ENCODE measurements at regions not wholly inside any gene's neighbourhood (a gene's known extent, or its start where the extent isn't known, plus 50 kb on each side); places are given as distances from the start of the nearest gene placed in this dataset.

- H2BK20ac ChIP-seq (ENCODE audit: low read length): no peak overlapping the region
- H3K14ac ChIP-seq (ENCODE audit: insufficient read length): no peak overlapping the region
- H2AK5ac ChIP-seq (ENCODE audit: low read depth, low read length): no peak overlapping the region
- no peaks in the 10 kb centered on the region for H3K27me3 ChIP-seq (replicated peaks in 1 of 4; ENCODE audit: control insufficient read depth in 3 of 4, extremely low read depth in 1 of 4, insufficient read depth in 3 of 4, low read length in 3 of 4)
- no peak overlapping the region for H3K4ac ChIP-seq (replicated peaks; ENCODE audit: insufficient read length, low read depth, low read length)
- H4K91ac ChIP-seq (replicated peaks; ENCODE audit: insufficient read length, low read length): no peak overlapping the region
- no peak overlapping the region for H3K4me3 ChIP-seq (ENCODE audit: extremely low read depth in 1 of 4, insufficient read depth in 2 of 4, low read depth in 3 of 4, low read length in 4 of 4)
- no peak overlapping the region for H2BK15ac ChIP-seq (ENCODE audit: low read length)
- H4K20me1 ChIP-seq (replicated peaks in 1 of 2; ENCODE audit: control insufficient read depth in 1 of 2, insufficient read depth in 2 of 2, low read length in 2 of 2): no peaks in the 10 kb centered on the region
- no peak overlapping the region for H2AFZ ChIP-seq (ENCODE audit: low read length)
- H4K8ac ChIP-seq (ENCODE audit: extremely low read depth, insufficient read depth, low read length): no peak overlapping the region
- H3K4me1 ChIP-seq (replicated peaks in 1 of 4; ENCODE audit: control insufficient read depth in 3 of 4, insufficient read depth in 4 of 4, low read length in 3 of 4): peaks cover 0 to 3% (median 1%) of the 10 kb centered on the region in 4 experiments; a peak in 3 of 7 replicates
- FAIRE-seq: no peak
- H3K56ac ChIP-seq (replicated peaks; ENCODE audit: insufficient read length, low read depth, low read length): no peak overlapping the region
- H3K9me3 ChIP-seq (ENCODE audit: insufficient read depth in 2 of 2, low read depth in 1 of 2, low read length in 1 of 2): no peaks in the 10 kb centered on the region
- H4K5ac ChIP-seq (ENCODE audit: insufficient read length, low read depth, low read length): no peak overlapping the region
- no peak overlapping the region for H2BK12ac ChIP-seq (ENCODE audit: low read depth, low read length)
- no peak overlapping the region for H2BK5ac ChIP-seq (ENCODE audit: low read depth, low read length)
- no peaks in the 10 kb centered on the region for H3K36me3 ChIP-seq (ENCODE audit: control insufficient read depth in 2 of 4, insufficient read depth in 4 of 4, low read length in 3 of 4)
- no peak overlapping the region for H3K18ac ChIP-seq (ENCODE audit: extremely low read depth, low read length)
- no peaks in the 10 kb centered on the region for H3K79me1 ChIP-seq (ENCODE audit: low read depth, low read length)
- H3K79me2 ChIP-seq (ENCODE audit: control insufficient read depth in 1 of 2, insufficient read depth in 2 of 2, low read length in 2 of 2): no peaks in the 10 kb centered on the region
- H3K9ac ChIP-seq (replicated peaks in 1 of 4; ENCODE audit: extremely low read depth in 1 of 4, low read depth in 3 of 4, low read length in 3 of 4): no peak overlapping the region
- H3K27ac ChIP-seq (ENCODE audit: low read depth, low read length): no peak overlapping the region
- no peak overlapping the region for H3K23ac ChIP-seq (ENCODE audit: insufficient read length)
- CTCF ChIA-PET (ENCODE audit: partially characterized antibody): no interaction called here
- no peak overlapping the region for H2BK120ac ChIP-seq (replicated peaks; ENCODE audit: low read depth, low read length)
- no peak overlapping the region for H3K4me2 ChIP-seq (ENCODE audit: insufficient read depth in 1 of 2, low read depth in 2 of 2, low read length in 2 of 2)
- no peaks in the 10 kb centered on the region for H3K23me2 ChIP-seq (ENCODE audit: low read depth, low read length)
- 84% methylated on average over 9 of the region's 9 CpGs; no CpG with 5 or more reads in 1 of the 2 experiments for WGBS, 2 experiments (ENCODE audit: extremely low coverage in 1 of 2, insufficient coverage in 1 of 2, insufficient read length in 1 of 2, insufficient replicate concordance in 2 of 2, low coverage in 1 of 2, low lambda C conversion rate in 2 of 2, missing lambda C conversion rate in 1 of 2)
- POLR2A ChIA-PET (ENCODE audit: partially characterized antibody): no interaction called here
- DNase-seq (ENCODE audit: low read depth in 1 of 2, low spot score in 2 of 2): peak in 1 of 2 experiments; percentile 40
- no peak for TF ChIP-seq SIRT6 (IDR thresholded peaks at IDR 0.05; ENCODE audit: low read length)
- TF ChIP-seq HDAC6 (IDR thresholded peaks at IDR 0.05; ENCODE audit: low read depth, low read length): no peak
- TF ChIP-seq KDM4A (IDR thresholded peaks at IDR 0.05; ENCODE audit: low read depth, low read length, severe bottlenecking): no peak
- no peak for TF ChIP-seq EP300 (IDR thresholded peaks at IDR 0.05; ENCODE audit: borderline replicate concordance in 1 of 2, low read depth in 2 of 2, low read length in 2 of 2)
- no peak for TF ChIP-seq TBP (IDR thresholded peaks at IDR 0.05; ENCODE audit: low read depth, low read length)
- no peak for TF ChIP-seq RFX5 (IDR thresholded peaks at IDR 0.05; ENCODE audit: borderline replicate concordance, low read depth, low read length)
- TF ChIP-seq ASH2L (IDR thresholded peaks at IDR 0.05; ENCODE audit: low read length): no peak
- no peak for TF ChIP-seq TCF12 (IDR thresholded peaks at IDR 0.05; ENCODE audit: low read depth, low read length)
- no peak for TF ChIP-seq FOSL1 (IDR thresholded peaks at IDR 0.05; ENCODE audit: insufficient read depth, low read depth, low read length)
- TF ChIP-seq JUND (IDR thresholded peaks at IDR 0.05; ENCODE audit: low read length): no peak
- no peak for TF ChIP-seq RBBP5 (IDR thresholded peaks at IDR 0.05; ENCODE audit: borderline replicate concordance, low read depth, low read length)
- no peak for TF ChIP-seq USF2 (IDR thresholded peaks at IDR 0.05; ENCODE audit: low read length)
Observed at GRCh38 chrX:143306991-143307937, 210.0 kb downstream of the SPANXN3 start.

Measured in H1 (cell line).